Trophoblast cell (in vitro differentiated cells and primary cell): ENCODE measurements at regions not wholly inside any gene's neighbourhood (a gene's known extent, or its start where the extent isn't known, plus 50 kb on each side); places are given as distances from the start of the nearest gene placed in this dataset.

Source experiments
- DNase-seq, 2 donors: peaks; one replicate each; pipeline ENCODE4 v3.0.0-alpha.2; 2016
- H2AFZ ChIP-seq: 2 replicates; pipeline ENCODE4 v1.6.1; 2013; ENCODE audit warnings: low read length, moderate library complexity, mild to moderate bottlenecking; ENCODE audit not compliant: insufficient read depth, poor library complexity
- H2AK5ac ChIP-seq: 2 replicates; pipeline ENCODE4 v1.6.1; 2013; ENCODE audit warnings: mild to moderate bottlenecking, low read length
- H2BK120ac ChIP-seq: 2 replicates; pipeline ENCODE4 v1.6.1; 2013; ENCODE audit warnings: low read length, mild to moderate bottlenecking, moderate library complexity; ENCODE audit not compliant: insufficient read depth, poor library complexity
- H2BK12ac ChIP-seq: 2 replicates; pipeline ENCODE4 v1.6.1; 2013; ENCODE audit warnings: mild to moderate bottlenecking, low read length, moderate library complexity
- H2BK5ac ChIP-seq: 2 replicates; pipeline ENCODE4 v1.6.1; 2013; ENCODE audit warnings: low read length, low read depth, moderate library complexity, mild to moderate bottlenecking; ENCODE audit not compliant: poor library complexity
- H3K14ac ChIP-seq: 2 replicates; pipeline ENCODE4 v1.6.1; 2013; ENCODE audit warnings: mild to moderate bottlenecking, low read length
- H3K18ac ChIP-seq: 2 replicates; pipeline ENCODE4 v1.6.1; 2013; ENCODE audit warnings: mild to moderate bottlenecking, low read length
- H3K23ac ChIP-seq: 2 replicates; pipeline ENCODE4 v1.6.1; 2013; ENCODE audit warnings: low read length
- H3K27ac ChIP-seq: 2 replicates; pipeline ENCODE4 v1.5.1; 2013; ENCODE audit warnings: low read depth, mild to moderate bottlenecking, inconsistent platforms, low read length, moderate library complexity
- H3K27me3 ChIP-seq: 2 replicates; pipeline ENCODE4 v1.6.1; 2013; ENCODE audit warnings: inconsistent platforms, mild to moderate bottlenecking, low read length, moderate library complexity; ENCODE audit not compliant: insufficient read depth
- H3K36me3 ChIP-seq, 2 experiments: 1 replicate in 1 of 2; 2 replicates in 1 of 2; pipeline ENCODE4 v1.6.1; 2013; ENCODE audit warnings: low read length in 2 of 2, mild to moderate bottlenecking in 2 of 2, moderate library complexity in 1 of 2; ENCODE audit not compliant: insufficient read depth in 2 of 2, control insufficient read depth in 1 of 2
- H3K4ac ChIP-seq: 2 replicates; pipeline ENCODE4 v1.6.1; 2013; ENCODE audit warnings: low read depth, mild to moderate bottlenecking, low read length, moderate library complexity
- H3K4me1 ChIP-seq, 2 experiments: 1 replicate in 1 of 2; 2 replicates in 1 of 2; pipeline ENCODE4 v1.6.1; 2013; ENCODE audit warnings: low read length in 2 of 2, mild to moderate bottlenecking in 2 of 2, moderate library complexity in 1 of 2; ENCODE audit not compliant: insufficient read depth in 2 of 2, control insufficient read depth in 1 of 2
- H3K4me2 ChIP-seq: 2 replicates; pipeline ENCODE4 v1.6.1; 2013; ENCODE audit warnings: inconsistent platforms, mild to moderate bottlenecking, low read length, moderate library complexity
- H3K4me3 ChIP-seq: 2 replicates; pipeline ENCODE4 v1.5.1; 2013; ENCODE audit warnings: mild to moderate bottlenecking, low read depth, low read length, inconsistent platforms
- H3K79me1 ChIP-seq: one replicate; pipeline ENCODE4 v1.6.1; 2013; ENCODE audit warnings: low read length
- H3K79me2 ChIP-seq: 2 replicates; pipeline ENCODE4 v1.6.1; 2013; ENCODE audit warnings: low read length, mild to moderate bottlenecking; ENCODE audit not compliant: control insufficient read depth, insufficient read depth, poor library complexity
- H3K9ac ChIP-seq: 2 replicates; pipeline ENCODE4 v1.6.1; 2013; ENCODE audit warnings: mild to moderate bottlenecking, low read length
- H3K9me3 ChIP-seq: 2 replicates; pipeline ENCODE4 v1.6.1; 2013; ENCODE audit warnings: low read depth, mild to moderate bottlenecking, control low read depth, inconsistent platforms, low read length; ENCODE audit not compliant: insufficient read depth
- H4K12ac ChIP-seq: 2 replicates; pipeline ENCODE4 v1.6.1; 2013; ENCODE audit warnings: low read depth, mild to moderate bottlenecking, low read length, moderate library complexity
- H4K8ac ChIP-seq: 2 replicates; pipeline ENCODE4 v1.6.1; 2013; ENCODE audit warnings: low read depth, mild to moderate bottlenecking, low read length, moderate library complexity
- H4K91ac ChIP-seq: one replicate; pipeline ENCODE4 v1.6.1; 2013; ENCODE audit warnings: low read depth, mild to moderate bottlenecking, low read length, moderate library complexity
- WGBS: extraction: QIAGEN DNeasy Blood & Tissue Kit; methylation state at CpG from one replicate; pipeline ENCODE4 v1.1.7; 2013; ENCODE audit warnings: missing lambda C conversion rate; ENCODE audit not compliant: insufficient read length, insufficient coverage; ENCODE audit errors: extremely low coverage; 5-methylcytosine and 5-hydroxymethylcytosine counted together

GRCh38 chr3:10683106-10683505 lies 132.9 kb upstream of the SLC6A11 start:
- H3K9ac ChIP-seq = no peak overlapping the region
- no peaks in the 10 kb centered on the region for H3K27me3 ChIP-seq
- no peaks in the 10 kb centered on the region for H3K36me3 ChIP-seq
- H2BK120ac ChIP-seq = no peak overlapping the region
- H3K27ac ChIP-seq = no peak overlapping the region
- no peak overlapping the region for H4K91ac ChIP-seq
- H3K79me1 ChIP-seq = no peaks in the 10 kb centered on the region
- H3K23ac ChIP-seq = no peak overlapping the region
- no CpG with 5 or more reads among the region's 1 CpG for WGBS
- no peak overlapping the region for H2AFZ ChIP-seq
- no peak overlapping the region for H4K12ac ChIP-seq
- DNase-seq = no peak
- H3K9me3 ChIP-seq = peaks cover 2% of the 10 kb centered on the region
- H3K4me3 ChIP-seq = no peak overlapping the region
- no peak overlapping the region for H3K4ac ChIP-seq
- H3K18ac ChIP-seq = no peak overlapping the region
- no peak overlapping the region for H2AK5ac ChIP-seq
- H3K4me1 ChIP-seq = no peaks in the 10 kb centered on the region
- H3K14ac ChIP-seq = no peak overlapping the region
- H3K79me2 ChIP-seq = no peaks in the 10 kb centered on the region
- H2BK12ac ChIP-seq = no peak overlapping the region
- H3K4me2 ChIP-seq = no peak overlapping the region
- H2BK5ac ChIP-seq = no peak overlapping the region
- H4K8ac ChIP-seq = no peak overlapping the region

GRCh38 chr3:10688126-10688525 lies 127.9 kb upstream of the SLC6A11 start:
- Histone ChIP-seq H3K79me1 (no peaks in the 10 kb centered on the region), H3K27ac (no peak overlapping the region), H3K27me3 (no peaks in the 10 kb centered on the region), H4K91ac (no peak overlapping the region), H3K14ac (no peak overlapping the region), H3K79me2 (no peaks in the 10 kb centered on the region), H2BK12ac (no peak overlapping the region), H4K8ac (no peak overlapping the region), H2BK5ac (no peak overlapping the region), H2AFZ (no peak overlapping the region), H3K18ac (no peak overlapping the region), H2BK120ac (no peak overlapping the region), H3K36me3 (no peaks in the 10 kb centered on the region), H3K4me1 (no peaks in the 10 kb centered on the region), H3K4ac (no peak overlapping the region), H3K9ac (no peak overlapping the region), H4K12ac (no peak overlapping the region), H3K9me3 (no peaks in the 10 kb centered on the region), H3K4me3 (no peak overlapping the region), H3K4me2 (no peak overlapping the region), H3K23ac (no peak overlapping the region), H2AK5ac (no peak overlapping the region)
- DNase-seq = no peak
- no CpG with 5 or more reads among the region's 1 CpG for WGBS

- no peak overlapping the region for H2AFZ ChIP-seq
- H3K27ac ChIP-seq = no peak overlapping the region
- H2AK5ac ChIP-seq = no peak overlapping the region
- H4K12ac ChIP-seq = no peak overlapping the region
- no peak overlapping the region for H3K18ac ChIP-seq
- H3K4me1 ChIP-seq = no peaks in the 10 kb centered on the region
- no peak overlapping the region for H3K4ac ChIP-seq
- DNase-seq = no peak
- H3K14ac ChIP-seq = no peak overlapping the region
- no peaks in the 10 kb centered on the region for H3K9me3 ChIP-seq
- H3K23ac ChIP-seq = no peak overlapping the region
- no peak overlapping the region for H3K4me2 ChIP-seq
- no peak overlapping the region for H3K9ac ChIP-seq
- H4K91ac ChIP-seq = no peak overlapping the region
- no CpG with 5 or more reads among the region's 8 CpGs for WGBS
- H4K8ac ChIP-seq = no peak overlapping the region
- H2BK120ac ChIP-seq = no peak overlapping the region
- no peaks in the 10 kb centered on the region for H3K79me2 ChIP-seq
- H3K36me3 ChIP-seq = no peaks in the 10 kb centered on the region
- H2BK12ac ChIP-seq = no peak overlapping the region
- H3K79me1 ChIP-seq = no peaks in the 10 kb centered on the region
- no peak overlapping the region for H3K4me3 ChIP-seq
- H3K27me3 ChIP-seq = no peaks in the 10 kb centered on the region
- H2BK5ac ChIP-seq = no peak overlapping the region
These were observed 127.4 kb upstream of the SLC6A11 start for GRCh38 chr3:10688548-10689172.

GRCh38 chr3:10692039-10692622 lies 123.9 kb upstream of the SLC6A11 start:
- Histone ChIP-seq H2AFZ (no peak overlapping the region), H2BK12ac (no peak overlapping the region), H4K91ac (no peak overlapping the region), H3K27me3 (no peaks in the 10 kb centered on the region), H3K4me2 (no peak overlapping the region), H3K27ac (no peak overlapping the region), H4K8ac (no peak overlapping the region), H3K4me1 (no peaks in the 10 kb centered on the region), H2BK5ac (no peak overlapping the region), H3K4ac (no peak overlapping the region), H2BK120ac (no peak overlapping the region), H3K23ac (no peak overlapping the region), H2AK5ac (no peak overlapping the region), H4K12ac (no peak overlapping the region), H3K14ac (no peak overlapping the region), H3K18ac (no peak overlapping the region), H3K4me3 (no peak overlapping the region), H3K79me1 (no peaks in the 10 kb centered on the region), H3K36me3 (no peaks in the 10 kb centered on the region), H3K9ac (no peak overlapping the region), H3K9me3 (no peaks in the 10 kb centered on the region), H3K79me2 (no peaks in the 10 kb centered on the region)
- DNase-seq = no peak
- WGBS = no CpG with 5 or more reads among the region's 11 CpGs
